GM12874 (cell line): ENCODE measurements at regions not wholly inside any gene's neighbourhood (a gene's known extent, or its start where the extent isn't known, plus 50 kb on each side); places are given as distances from the start of the nearest gene placed in this dataset.

Experiments used
- TF ChIP-seq, protein P1 (sequence below): IDR thresholded peaks from 2 replicates; pipeline ENCODE4 v1.5.1; 2011; ENCODE audit warnings: low read depth, mild to moderate bottlenecking, control low read depth, low read length, moderate library complexity; ENCODE audit not compliant: insufficient read depth

DNA sequence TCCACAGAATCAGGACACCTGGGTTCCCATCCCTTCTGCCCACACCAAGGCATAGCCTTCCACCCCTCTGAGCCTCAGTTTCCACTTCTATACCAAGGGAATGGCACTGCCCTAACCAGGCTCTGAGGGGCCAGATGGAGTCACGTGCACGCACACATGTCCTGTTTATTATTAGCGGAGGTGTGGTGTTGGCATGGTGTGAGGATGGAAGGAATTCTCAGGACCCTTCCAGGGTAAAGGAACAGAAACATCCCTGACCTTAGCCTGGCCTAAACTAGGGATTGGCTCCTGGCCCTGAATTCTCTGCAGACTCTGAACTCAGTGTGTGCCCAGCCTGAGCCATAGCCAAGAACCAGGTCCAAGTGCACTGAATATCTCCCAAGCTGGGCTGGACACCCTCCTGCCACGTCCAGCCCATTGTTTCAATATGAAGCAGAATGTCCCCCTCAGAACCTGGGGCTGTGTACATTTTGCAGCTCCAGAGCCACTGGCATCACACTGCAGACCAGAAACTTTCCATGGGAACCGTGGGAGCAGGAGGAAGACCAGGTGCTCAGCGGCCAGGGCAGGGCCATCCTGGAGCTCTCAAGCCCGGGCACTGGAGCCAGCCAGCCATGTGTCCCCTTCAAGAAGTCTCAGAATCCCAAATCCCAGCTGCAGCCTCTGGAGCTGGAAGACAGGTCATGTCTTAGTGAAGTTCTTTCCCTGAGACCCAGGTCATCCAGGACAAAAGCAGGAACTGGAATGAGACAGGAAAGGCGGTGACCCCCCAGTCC, 208.4 kb downstream of the ANKRD60 start:
- TF ChIP-seq, protein P1, sequence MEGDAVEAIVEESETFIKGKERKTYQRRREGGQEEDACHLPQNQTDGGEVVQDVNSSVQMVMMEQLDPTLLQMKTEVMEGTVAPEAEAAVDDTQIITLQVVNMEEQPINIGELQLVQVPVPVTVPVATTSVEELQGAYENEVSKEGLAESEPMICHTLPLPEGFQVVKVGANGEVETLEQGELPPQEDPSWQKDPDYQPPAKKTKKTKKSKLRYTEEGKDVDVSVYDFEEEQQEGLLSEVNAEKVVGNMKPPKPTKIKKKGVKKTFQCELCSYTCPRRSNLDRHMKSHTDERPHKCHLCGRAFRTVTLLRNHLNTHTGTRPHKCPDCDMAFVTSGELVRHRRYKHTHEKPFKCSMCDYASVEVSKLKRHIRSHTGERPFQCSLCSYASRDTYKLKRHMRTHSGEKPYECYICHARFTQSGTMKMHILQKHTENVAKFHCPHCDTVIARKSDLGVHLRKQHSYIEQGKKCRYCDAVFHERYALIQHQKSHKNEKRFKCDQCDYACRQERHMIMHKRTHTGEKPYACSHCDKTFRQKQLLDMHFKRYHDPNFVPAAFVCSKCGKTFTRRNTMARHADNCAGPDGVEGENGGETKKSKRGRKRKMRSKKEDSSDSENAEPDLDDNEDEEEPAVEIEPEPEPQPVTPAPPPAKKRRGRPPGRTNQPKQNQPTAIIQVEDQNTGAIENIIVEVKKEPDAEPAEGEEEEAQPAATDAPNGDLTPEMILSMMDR = no peak

DNA sequence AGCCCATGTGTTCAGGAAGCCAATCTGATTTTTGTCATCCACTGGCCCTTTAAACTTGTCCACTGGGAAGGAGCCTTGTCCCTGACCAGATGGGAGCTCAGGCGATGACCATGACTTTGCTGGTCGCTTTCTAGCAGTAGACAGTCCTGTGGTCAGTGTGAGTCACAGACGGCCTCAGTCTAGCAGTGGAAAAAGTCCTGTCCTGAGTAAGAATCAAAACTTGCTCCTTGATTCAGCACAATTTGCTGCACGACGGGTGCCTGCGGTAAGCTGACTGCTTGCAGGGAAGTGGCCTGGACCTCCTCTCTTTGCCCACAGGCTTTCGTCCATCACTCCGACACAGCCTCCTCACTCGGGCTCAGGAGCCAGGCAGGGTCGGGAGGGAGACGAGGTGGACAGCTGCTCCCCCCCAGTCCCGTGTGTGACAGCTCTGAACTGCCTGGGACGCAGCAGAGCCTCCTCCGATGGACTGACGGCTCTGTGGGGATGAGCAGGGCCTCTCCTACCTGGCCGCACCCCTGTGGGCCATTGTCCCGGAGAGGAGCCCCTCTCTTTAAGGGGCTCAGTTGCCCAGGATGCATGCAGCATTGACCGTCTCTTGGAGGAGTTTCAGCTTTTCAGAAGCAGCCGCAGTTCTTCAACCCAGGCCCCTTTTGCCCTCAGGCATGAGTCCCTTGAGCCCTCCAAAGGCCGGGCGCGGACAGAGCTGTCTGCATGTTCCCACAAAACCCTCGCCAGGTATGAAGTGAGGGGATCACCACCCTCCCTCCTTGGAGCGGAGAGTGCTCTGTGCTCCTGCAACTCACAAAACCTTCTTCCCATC, 209.2 kb downstream of the ANKRD60 start:
- TF ChIP-seq, protein P1 = no peak

DNA sequence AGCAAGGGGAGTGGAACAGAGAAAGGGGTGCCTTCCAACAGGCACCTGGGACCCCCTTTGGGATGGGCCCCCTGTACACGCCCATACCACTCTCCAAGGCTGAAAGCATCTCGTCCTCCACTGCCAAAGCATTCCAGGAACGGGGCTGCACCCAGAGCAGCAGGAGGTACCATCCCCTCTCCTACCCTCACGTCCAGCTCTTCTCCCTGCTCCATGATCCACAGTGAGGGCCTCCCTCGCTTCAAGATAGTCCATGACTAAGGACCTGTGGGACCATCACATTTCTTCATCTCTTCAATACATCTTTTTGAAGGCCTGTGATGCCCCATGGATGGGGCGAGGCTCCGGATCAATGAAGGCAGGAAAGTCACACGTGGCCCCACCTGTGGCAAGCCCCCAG, 209.9 kb downstream of the ANKRD60 start:
- TF ChIP-seq, protein P1 = no peak

DNA sequence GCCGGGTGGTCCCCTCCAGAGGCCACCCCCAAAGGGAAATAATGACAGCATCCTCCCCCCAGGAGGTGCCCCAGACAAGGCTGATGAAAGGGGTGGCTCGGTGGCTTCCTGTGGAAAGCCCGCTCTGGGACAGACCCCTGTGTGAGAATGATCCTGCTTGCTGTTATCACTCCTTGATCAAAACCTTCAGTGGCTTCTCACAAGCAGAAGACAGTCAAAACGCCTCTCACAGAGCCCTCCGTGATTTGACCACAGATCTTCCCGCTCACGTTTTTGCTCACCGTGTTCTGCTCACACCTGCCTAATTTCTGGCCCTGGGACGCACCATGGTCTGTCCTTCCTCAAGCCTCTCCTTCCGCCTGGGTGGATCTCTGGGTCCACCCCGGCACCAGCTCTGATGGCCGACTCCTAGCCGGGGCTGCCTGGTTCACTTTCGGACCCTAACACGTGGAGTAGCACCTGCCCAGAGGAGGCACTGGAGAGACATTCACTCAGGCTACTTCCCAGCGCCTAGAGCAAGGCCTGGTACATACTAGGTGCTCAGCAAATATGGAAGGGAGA, 210.4 kb downstream of the ANKRD60 start:
- TF ChIP-seq, protein P1 = no peak

DNA sequence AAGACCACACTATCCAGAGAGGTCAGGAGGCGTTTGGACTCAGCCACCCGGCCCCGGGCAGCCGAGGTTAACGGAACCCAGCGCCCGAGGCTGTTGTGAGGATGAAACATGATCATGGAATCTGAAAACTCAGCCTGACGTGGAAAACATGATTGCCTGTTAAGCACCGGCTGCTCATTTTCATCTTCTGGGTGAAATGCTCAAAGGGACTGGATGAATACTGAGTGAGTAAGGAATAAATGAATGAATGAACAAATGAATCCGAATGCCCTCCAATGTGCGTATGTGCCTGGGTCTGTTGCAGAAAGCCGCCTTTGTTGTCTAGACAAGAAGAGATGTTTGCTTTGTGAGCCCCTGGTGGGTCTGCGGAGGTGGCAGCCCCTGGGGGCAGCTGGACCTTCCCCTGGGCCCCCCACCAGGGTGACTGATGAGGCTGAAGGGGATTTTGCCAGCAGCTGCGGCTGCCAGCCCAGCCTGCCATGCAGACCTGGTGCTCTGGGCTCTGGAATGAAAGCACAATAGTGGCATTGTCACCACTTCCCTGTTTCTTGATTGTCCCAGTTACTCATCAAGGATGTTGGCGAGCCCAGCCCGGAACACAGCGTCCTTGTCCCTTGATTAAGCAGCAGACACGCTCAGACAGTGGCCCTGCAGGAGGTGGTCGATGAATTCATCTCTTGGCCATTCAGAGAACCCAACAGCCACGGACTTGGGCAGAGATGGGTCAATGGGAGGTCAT, 211.1 kb downstream of the ANKRD60 start:
- TF ChIP-seq, protein P1 = no peak

DNA sequence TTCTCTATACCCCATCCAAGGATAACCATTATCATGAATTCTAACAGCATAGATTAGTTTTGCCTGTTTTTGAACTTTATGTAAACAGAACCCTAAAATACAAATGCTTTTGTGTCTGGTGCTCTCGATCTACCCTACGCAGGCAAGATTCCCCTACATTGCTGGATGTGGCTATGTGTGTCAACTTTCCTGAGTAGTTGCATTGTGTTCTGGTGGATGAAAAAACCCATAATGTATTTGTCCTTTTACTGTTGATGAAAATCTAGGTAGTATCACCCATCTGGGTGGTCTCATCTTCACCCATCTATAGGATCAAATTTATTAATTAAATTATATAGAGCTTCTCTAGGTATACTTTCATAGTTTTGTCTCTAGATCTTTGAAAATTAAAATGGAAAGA, 211.7 kb downstream of the ANKRD60 start:
- TF ChIP-seq, protein P1 = no peak
